ENCODE measurements at regions not wholly inside any gene's neighbourhood (a gene's known extent, or its start where the extent isn't known, plus 50 kb on each side); places are given as distances from the start of the nearest gene placed in this dataset.

DNA sequence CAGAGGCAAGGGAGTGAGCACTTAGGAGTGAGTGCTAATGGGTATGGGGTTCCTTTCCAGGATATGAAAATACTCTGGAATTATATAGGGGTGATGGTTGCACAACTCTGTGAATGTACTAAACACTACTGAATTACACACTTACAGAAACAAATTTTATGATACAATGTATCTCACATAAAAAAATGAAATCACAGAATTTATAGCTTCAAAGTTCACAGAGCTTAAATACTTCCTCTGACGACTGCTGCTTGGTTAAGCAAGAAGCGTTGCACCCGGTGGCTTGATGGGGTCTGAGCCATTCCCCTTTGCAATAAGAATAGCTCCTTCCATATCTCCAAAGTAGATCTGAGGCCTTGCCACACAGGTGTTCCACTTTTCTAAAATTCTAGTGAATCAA lies 835.1 kb downstream of the TSN start:
- TF ChIP-seq, protein P1, sequence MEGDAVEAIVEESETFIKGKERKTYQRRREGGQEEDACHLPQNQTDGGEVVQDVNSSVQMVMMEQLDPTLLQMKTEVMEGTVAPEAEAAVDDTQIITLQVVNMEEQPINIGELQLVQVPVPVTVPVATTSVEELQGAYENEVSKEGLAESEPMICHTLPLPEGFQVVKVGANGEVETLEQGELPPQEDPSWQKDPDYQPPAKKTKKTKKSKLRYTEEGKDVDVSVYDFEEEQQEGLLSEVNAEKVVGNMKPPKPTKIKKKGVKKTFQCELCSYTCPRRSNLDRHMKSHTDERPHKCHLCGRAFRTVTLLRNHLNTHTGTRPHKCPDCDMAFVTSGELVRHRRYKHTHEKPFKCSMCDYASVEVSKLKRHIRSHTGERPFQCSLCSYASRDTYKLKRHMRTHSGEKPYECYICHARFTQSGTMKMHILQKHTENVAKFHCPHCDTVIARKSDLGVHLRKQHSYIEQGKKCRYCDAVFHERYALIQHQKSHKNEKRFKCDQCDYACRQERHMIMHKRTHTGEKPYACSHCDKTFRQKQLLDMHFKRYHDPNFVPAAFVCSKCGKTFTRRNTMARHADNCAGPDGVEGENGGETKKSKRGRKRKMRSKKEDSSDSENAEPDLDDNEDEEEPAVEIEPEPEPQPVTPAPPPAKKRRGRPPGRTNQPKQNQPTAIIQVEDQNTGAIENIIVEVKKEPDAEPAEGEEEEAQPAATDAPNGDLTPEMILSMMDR (IDR thresholded peaks at IDR 0.05): no peak
- TF ChIP-seq POLR2A (IDR thresholded peaks at IDR 0.05): no peak

All from esophagus squamous epithelium (tissue), 4 donors.